OCI-LY3 (cell line): ENCODE measurements at regions not wholly inside any gene's neighbourhood (a gene's known extent, or its start where the extent isn't known, plus 50 kb on each side); places are given as distances from the start of the nearest gene placed in this dataset.

ENCODE experiments used
- CTCF ChIP-seq: fragments of 200-600, 300-600 bp; sonication (generic); IDR thresholded peaks from 2 replicates; pipeline ENCODE4 v1.5.1; 2014; ENCODE audit warnings: antibody characterized with exemption, low read length, low read depth
- EZH2phosphoT487 ChIP-seq: fragments of 200-600 bp; shearing (Covaris generic); IDR thresholded peaks from 2 replicates; pipeline ENCODE4 v1.6.1; 2018; ENCODE audit warnings: antibody characterized with exemption, mixed run types, low read depth

- TF ChIP-seq CTCF, result no peak
- TF ChIP-seq EZH2phosphoT487, result no peak
Measured at GRCh38 chr16:86427433-86427851, 82.9 kb upstream of the FOXF1 start.
